ENCODE measurements at regions not wholly inside any gene's neighbourhood (a gene's known extent, or its start where the extent isn't known, plus 50 kb on each side); places are given as distances from the start of the nearest gene placed in this dataset.

DNA sequence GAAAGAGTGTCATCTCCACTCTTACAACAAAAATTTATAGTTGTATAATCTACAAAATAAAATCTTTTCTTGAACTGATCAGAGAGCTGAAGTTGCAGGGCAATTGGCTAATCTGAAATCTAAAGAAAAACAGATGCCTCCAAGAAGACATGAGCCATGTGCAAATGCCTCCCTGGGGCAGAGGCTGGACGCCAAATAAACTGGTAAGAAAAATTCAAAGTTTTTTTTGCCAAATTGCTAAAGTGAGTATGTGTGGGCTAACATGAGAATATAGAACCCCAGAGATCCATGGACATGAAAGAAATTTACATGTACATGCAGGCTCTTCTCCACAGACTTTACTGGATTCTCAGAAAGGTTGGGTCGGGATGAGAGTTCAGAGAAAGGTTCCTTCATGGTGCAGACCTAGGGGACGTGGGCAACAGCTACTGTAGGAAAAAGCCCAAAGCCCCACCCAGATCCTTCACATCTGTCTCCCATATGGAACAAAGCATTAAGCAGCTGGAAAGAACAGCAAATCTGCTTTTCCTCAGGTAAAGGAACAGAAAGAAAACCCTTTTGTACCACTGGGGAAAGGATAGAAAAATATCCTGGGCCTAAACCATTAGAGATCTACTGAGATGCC is 90.5 kb upstream of the SIRPG start:
- TF ChIP-seq NFRKB (IDR thresholded peaks at IDR 0.05) (no peak), ELF4 (IDR thresholded peaks at IDR 0.05) (no peak), PKNOX1 (IDR thresholded peaks at IDR 0.05) (no peak), FOXK2 (IDR thresholded peaks at IDR 0.05) (no peak), ZNF384 (IDR thresholded peaks at IDR 0.05) (no peak), FOXM1 (IDR thresholded peaks at IDR 0.05; ENCODE audit: borderline replicate concordance) (no peak), BHLHE40 (IDR thresholded peaks at IDR 0.05; ENCODE audit: borderline replicate concordance) (no peak), SP1 (IDR thresholded peaks at IDR 0.05) (no peak), TARDBP (IDR thresholded peaks at IDR 0.05) (no peak), HDGF (IDR thresholded peaks at IDR 0.05; ENCODE audit: borderline replicate concordance) (no peak), FOXA1 (IDR thresholded peaks at IDR 0.05) (no peak), ARNT (IDR thresholded peaks at IDR 0.05) (no peak)

Measured in HEK293T (cell line).